NCI-H2081 (cell line): ENCODE measurements at regions not wholly inside any gene's neighbourhood (a gene's known extent, or its start where the extent isn't known, plus 50 kb on each side); places are given as distances from the start of the nearest gene placed in this dataset.
"Not testable (repeated sequence)": the region's sequence is repeated elsewhere in the genome, so short reads cannot be mapped to it uniquely, and the experiment has no call there.

Experiments used
- DNase-seq, 2 experiments: peaks; one replicate each; lab custom pipeline; 2025; lab: John Stamatoyannopoulos, UW

DNA sequence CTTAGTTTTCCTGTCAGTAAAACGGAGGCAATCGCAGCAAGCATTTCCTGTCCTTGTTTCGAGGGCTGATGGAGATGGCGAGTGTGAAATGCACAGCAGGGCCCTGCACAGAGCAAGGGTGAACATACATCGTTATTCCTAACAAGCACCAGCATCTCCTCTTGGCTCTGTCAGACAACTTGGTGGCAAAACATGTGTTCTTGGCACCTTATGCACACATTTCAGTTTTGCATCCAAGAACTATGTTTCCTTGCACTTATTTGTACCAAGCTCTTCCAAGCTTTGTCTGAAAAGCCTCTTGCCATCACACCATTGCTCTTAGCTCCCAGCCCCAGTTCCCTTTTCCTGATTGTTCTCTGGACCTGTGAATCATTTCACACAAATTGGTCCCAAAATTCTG is 132.9 kb upstream of the GRB10 start:
- DNase-seq: no peak

DNA sequence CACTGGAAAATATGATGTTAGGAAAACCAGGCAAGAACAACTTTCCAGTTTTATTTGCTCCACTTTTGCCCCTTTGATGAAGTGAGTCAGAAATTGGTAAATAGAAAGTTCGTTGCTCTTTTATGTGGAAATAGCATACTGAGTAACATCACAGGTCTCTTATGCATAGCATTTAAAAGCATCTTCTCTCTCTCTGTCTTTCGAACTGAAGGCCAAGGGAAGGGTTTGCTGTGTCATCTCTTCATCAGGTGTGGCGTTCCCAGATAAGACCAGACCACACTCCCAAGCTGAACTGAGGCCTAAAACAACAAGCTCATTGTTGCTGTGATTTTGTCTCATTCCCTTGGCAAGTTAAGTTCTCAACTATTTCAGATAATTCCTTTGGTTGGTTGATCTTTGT is 131.8 kb upstream of the GRB10 start:
- DNase-seq: no peak

DNA sequence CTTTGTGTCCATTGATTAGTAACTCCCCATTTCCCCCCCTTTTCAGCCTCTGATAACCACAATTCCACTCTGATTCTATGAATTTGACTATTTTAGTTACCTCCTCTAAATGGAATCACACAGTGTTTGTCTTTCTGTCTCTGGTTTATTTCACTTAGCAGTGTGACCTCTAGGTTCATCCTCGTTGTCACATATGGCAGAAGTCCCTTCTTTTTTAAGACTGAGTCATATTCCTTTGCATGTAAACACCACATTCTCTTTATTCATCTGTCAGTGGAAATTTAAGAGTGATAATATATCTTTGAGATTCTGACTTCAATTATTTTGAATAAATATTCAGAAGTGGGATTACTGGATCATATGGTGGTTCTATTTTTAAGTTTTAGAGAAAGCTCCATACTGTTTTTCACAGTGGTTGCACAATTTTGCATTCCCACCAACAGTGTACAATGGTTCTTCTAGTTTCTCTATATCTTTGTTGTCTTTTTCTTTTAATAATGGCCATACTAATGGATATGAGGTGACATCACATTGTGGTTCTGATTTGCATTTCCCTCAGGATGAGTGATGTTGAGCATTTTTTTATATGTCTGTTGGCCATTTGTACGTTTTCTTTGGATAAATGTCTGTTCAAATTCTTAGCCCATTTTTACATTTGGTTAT is 126.1 kb upstream of the GRB10 start:
- no peak for DNase-seq

DNA sequence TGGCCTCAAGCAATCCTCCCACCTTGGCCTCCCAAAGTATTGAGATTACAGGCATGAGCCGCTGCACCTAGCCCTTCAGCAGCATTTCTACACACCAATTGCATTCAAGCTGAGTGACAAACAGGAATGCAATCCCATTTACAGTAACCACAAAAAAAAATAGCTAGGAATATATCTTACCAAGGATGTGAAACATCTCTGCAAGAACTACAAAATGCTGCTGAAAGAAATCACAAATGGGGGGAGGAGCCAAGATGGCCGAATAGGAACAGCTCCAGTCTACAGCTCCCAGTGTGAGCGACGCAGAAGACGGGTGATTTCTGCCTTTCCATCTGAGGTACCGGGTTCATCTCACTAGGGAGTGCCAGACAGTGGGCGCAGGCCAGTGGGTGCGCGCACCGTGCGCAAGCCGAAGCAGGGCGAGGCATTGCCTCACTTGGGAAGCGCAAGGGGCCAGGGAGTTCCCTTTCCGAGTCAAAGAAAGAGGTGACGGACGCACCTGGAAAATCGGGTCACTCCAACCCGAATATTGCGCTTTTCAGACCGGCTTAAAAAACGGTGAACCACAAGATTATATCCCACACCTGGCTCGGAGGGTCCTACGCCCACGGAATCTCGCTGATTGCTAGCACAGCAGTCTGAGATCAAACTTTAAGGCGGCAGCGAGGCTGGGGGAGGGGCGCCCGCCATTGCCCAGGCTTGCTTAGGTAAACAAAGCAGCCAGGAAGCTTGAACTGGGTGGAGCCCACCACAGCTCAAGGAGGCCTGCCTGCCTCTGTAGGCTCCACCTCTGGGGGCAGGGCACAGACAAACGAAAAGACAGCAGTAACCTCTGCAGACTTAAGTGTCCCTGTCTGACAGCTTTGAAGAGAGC is 116.1 kb upstream of the GRB10 start:
- DNase-seq: not testable (repeated sequence)

DNA sequence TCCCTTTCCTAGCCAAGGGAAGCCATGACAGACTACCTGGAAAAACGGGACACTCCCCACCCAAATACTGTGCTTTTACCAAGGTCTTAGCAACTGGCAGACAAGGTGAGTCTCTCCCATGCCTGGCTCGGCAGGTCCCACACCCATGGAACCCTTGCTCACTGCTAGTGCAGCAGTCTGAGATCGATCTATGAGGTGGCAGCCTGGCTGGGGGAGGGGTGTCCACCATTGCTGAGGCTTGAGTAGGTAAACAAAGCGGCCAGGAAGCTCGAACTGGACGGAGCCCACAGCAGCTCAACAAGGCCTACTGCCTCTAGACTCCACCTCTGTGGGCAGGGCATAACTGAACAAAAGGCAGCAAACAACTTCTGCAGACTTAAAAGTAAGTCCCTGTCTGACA is 104.4 kb upstream of the GRB10 start:
- DNase-seq: not testable (repeated sequence)

DNA sequence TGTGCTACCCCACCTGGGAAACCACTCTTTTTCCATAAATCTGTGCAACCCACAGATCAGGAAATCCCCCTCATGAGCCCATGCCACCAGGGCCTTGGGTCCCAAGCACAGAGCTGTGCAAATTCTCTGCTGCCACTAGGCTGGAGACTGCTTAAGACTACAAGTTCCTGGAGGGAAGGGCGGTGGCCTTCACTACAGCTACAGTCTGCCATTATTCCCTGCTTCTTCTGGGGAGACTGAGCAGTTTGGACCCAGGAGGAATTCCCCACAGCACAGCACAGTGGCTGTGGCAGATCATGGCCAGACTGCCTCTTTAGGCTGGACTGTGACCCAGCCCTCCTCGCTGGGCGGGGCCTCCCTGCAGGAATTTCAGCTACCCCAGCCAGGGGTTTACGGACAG is 89.7 kb upstream of the GRB10 start:
- DNase-seq: no peak

DNA sequence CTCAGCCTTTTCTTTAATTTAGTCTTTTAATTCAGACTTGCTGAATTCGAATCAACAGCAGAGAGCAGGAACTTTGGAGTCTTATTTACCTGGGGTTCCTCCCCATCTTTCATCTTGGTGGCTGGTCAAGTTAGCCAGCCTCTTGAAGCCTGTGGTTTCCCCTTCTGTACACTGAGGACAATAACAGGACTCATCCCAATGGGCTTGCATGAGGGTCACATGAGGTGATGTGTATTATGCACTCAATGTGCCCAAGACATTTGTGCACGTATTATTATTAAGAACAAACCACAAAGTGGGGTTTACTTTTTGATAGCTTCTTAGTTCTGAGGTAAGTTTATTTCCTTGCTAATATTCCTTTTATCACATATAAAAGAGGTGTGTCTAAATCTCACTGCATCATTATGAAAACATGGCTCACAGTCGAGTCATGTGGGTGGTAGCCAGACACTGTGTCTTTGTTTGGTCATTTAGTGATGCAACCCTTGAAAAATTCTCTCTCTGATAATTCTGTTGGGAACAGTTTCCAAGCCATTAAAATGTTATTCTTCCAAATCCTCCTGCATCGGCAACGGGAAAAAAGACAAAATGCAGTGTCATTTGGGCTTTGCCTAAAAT is 86.5 kb upstream of the GRB10 start:
- DNase-seq: no peak

DNA sequence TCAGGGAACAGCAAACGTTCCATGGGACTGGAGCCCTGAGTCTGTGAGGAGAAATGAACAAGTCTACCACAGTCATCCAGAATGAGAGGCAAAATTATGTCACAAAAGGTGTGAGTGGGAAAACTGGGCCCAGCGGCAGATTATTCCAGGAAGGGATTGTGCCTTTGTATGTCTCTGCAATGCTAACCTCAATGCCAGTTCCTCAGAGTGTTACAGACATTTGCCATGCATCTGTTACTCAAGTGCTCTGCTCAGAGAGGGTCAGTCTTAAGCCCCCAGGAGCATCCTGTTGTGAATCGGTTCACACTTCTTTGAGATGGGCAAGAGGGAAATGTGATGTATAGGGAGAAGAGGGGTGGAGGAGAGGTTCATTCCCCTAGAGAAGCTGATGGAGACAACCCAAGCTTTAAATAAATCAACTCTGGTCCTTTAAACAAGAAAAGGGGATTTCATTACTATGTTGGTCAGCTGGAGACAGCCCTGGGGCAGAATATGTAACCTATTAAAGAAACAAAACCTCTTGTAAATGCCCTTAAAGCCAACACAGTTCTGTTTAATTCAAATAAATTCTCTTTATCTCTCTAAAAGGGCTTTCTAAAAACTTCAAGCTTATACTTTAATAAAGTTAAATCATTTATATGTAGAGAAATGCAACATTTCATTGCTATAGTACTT is 85.9 kb upstream of the GRB10 start:
- DNase-seq: no peak

DNA sequence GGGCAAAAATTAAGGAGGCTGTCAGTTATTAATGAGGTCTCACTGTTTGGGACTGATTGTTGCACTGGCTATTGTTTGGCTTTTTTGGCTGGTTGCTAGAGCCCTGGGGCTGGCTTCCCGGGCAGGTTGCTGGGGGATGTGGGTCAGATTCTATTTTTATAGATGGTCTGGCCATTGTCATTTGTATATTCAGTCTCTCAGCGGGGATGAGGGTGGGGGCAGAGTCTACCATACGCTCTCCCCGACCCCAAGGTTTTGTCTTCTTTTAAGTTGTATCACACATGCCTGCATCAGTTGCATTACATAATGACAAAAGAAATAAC is 84.3 kb upstream of the GRB10 start:
- no peak for DNase-seq

DNA sequence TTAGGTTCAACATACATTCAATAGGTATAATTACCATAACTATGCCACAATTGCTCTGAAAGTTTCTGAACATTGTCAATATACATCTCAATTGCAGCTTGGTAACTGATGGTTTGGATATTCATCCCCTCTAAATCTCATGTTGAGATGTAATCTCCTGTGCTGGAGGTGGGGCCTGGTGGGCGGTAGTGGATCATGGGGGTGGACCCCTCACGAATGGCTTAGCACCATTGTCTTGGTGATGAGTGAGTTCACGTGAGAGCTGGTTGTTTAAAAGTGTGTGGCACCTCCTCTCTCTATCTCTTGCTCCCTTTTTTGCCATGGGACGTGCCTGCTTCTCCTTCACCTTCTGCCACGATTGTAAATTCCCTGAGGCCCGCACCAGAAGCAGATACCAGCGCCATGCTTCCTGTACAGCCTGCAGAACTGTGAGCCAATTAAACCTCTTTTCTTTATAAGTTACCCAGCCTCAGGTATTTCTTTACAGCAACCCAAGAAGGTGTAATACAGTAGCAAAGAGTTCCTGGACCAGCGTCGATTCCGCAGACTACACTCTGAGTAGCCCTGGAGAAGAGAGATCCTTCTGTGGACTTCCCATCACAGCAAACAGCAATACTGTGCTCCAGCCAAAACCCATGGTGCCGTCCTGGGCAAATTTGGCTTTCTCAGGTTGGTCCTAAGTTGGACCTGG is 83.8 kb upstream of the GRB10 start:
- DNase-seq: no peak

DNA sequence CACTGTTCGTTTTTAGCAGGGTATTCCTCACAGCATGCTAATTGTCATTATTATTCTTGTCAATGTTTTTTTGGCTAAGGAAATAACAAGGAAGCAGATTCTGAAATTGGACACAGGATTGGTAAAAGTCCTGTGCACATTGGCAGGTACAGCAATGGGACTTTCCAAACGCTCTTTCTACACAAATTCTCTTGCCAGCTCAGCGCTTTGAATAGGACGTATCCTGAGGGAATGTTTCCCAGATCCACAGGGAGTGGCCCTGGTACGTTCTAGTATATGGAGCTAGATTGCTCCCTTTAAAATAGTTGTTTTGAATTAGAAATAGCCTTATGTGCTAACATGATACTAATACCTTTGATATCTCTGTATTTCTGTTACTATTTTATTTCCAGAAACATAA is 82.8 kb upstream of the GRB10 start:
- DNase-seq: no peak

DNA sequence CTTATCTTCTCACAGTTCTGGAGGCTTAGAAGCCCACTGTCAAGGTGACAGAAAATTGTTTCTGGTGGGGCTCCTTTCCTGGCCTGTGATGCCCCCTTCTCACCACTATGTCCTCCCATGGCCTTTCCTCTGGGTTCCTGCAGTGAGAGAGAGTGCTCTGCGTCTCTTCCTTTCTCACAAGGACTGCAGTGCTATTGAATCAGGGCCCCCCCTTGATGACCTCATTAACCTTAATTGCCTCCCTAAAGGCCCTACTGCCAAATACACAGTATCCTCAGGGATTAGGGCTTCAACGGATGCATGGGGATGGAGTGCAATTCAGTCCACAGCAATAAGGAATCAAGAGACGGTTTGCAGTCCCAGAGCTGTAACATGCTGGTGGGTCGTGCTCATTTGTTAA is 82.0 kb upstream of the GRB10 start:
- no peak for DNase-seq

DNA sequence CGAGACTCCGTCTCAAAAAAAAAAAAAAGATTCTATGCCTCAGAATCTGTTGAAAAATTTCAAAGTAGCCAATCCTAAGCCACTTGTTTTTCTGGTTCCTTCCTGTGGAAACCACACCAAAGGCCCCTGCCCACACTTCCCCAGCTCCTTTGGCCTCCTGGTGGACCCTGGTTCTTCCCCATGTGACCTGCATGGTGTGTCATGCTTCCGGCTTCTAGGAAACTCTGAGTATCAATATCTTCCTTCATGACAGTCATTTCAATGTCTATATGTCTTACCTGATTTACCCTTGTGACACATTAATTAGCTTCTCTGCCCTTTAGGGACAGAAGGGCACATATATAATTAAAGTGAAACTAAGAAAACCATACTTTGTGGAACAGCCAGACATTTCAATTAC is 80.4 kb upstream of the GRB10 start:
- DNase-seq: no peak

DNA sequence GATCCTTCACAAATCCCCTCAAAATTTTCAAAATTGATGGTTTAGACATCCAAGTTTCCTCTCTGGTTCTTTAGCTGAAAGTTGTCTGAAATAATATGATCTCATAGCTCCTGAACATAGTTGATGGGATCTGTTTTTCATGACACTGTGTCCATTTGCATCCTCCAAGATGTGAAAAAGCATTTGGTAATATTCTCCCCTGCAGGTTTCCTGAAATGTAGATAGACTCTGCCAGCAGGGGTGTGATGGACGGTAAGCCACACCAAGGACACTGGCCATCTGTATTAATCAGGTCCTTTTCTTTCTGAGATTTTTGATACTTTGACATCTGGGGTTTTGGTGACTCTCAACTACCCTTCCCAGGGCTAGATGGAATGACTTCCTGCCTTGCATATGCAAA is 79.6 kb upstream of the GRB10 start:
- DNase-seq: no peak

DNA sequence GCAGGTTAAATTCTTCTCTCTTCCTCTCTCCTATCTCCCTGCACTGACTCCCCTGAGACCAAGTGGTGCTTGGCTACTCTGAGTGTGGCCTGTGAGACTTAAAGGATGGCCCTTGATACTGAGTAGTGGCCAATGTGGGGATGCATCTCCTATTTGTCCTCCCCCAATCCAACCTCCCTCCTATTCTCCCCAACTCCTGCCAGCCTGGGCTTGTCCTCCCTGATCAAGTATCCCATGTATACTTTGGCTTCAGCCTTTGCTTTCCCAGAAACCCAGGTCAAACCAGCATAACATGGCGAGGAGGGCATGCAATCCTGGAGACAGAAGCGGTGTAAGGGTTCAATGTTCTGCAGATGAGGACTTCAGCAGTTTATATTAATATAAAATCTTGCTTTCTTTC is 77.9 kb upstream of the GRB10 start:
- no peak for DNase-seq

DNA sequence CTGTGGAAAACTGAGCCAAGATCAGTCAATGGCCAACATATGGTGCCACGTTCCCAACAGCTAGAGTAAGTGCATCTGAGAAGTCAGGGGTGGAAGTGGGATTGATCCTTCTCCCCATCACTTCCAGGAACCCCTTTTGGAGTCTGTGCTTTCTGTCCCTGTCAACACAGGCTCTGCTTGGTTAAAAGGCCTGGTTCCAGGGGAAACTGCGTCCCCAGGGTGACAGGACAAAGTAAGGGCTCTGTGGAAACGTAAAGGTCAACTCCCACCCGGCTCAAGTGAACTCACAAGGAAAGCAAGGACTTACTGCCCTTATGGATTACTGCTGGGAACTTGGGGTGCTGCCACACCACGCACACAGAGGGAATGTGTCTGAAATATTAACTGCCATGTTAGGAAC is 77.5 kb upstream of the GRB10 start:
- no peak for DNase-seq

DNA sequence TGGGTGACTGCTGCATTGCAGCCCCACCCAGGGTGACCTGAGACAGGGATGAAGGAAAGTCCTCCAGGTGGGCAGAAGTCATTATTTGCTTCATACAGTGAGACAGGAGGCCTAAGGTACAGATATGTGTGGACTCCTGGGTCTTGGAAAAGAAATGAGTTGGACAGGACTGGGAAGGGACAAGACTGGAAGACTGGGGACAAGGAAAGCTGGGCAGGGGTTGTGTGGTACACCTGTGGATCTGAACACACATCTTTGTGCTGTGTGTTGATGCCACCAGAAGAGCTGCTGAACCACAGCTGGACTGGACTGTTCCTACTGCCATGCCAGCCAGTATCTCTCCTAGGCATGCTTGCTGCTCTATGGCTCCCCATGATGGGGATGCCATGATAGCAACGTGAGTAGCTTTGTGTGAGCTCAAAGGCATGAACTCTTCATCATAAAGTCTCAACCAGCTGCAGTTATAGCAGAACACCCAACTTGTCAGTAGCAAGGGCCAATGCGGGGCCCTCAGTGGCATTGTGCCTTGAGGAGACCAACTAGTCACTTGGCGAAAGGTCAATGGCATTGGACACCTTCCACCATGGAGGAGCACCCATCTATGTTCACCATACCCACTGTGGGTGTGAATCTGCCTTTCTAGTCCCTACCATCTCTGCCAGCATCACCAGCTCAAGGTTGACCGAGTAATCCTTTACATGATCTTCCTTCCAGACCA is 76.0 kb upstream of the GRB10 start:
- DNase-seq: no peak

DNA sequence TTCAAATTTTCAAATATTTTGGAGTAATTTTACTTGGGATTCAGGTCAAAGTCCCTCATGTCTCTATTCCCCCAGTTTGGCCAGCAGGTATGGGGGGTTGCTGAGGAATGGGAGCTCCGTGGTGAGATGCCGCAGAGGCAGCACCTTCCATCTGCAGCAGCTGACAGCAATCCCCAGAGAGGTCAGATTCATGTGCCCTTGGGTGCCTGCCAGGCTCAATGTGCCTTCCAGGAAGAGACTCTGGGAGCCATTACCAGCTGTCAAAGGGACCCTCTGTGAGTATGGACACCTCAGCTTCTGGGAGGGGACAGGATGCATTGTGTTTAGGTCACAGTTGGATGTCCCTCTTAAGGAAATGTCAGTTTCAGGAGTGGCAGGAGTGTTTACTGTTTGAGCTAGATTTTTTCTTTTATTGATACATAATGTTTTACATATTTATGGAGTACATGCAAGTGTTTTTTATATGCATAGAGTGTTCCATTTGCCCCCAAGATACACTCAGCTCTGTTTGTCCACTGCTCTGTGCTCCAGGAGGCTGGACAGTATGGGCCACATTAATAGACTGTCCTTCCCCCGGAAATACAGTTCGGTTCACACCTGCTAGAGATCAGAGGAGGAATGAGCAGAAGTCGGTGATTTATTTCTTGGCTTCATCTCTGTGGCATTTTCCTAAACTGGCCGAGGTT is 75.3 kb upstream of the GRB10 start:
- no peak for DNase-seq

DNA sequence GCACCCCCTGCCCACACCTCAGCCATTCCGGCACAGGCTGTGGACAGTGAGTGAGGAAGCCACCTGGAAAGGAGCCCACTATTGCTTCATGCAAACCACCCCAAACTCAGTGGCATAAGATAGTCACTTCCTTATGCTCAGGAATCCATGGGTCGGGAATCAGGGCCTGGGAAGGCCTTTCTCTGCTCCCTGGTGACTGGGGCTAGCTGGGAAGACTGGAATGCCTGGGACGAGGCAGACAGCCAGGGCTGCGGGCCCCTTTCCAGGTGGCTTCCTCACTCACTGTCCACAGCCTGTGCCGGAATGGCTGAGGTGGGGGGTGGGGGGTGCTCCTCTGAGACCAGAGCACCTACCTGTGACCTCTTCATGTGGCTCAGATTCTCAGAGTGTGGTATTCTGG is 74.1 kb upstream of the GRB10 start:
- no peak for DNase-seq

DNA sequence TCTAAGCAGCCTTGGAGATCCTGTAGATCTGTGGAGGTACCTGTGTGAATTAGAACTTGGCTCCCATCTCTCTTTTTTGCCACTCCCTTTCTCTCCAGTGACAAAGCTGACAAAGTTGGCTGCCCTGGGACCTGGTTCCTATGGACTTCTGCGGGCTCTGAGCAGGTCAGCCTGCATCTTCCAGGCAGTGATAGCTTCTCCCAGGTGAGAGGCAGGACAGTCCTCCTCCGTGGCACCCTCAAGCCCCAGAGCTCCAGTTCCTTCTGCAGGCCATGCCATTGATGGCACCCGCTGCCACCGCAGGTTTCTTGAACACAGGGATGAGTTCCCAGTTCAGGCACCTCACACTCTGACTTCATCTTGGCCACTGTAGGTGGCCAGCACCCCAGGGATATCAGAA is 73.5 kb upstream of the GRB10 start:
- DNase-seq: no peak

DNA sequence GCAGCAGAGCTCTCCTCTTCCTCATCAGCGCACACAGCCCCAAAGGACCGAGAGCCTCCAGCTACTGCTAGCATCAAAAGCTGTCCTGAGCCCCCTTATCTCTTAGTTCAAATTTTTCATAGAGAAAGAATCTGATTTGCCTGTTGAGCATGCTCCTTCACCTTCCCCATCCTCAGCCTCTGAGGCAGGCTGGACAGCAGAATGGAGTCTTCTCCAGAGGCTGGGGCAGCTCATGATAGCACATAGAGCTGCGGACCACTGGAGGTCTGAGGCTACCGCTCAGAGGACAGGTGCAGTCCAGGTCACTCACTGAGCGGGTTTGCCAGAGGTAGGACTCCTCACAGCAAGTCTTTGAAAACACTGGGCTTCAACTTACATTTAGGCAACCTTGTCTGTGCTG is 72.8 kb upstream of the GRB10 start:
- no peak for DNase-seq
